ENCODE measurements at regions not wholly inside any gene's neighbourhood (a gene's known extent, or its start where the extent isn't known, plus 50 kb on each side); places are given as distances from the start of the nearest gene placed in this dataset.

GRCh38 chrX:75883446-75883845 lies 98.4 kb upstream of the MAGEE2 start:
- TF ChIP-seq POLR2A (IDR thresholded peaks at IDR 0.05) (no peak), CTCF (IDR thresholded peaks at IDR 0.05) (no peak)

Data from uterus (tissue), 2 donors.